Hepatocyte (in vitro differentiated cells): ENCODE measurements at regions not wholly inside any gene's neighbourhood (a gene's known extent, or its start where the extent isn't known, plus 50 kb on each side); places are given as distances from the start of the nearest gene placed in this dataset.

Experiments
- CTCF ChIP-seq: fragments of 200-600 bp; sonication (generic); IDR thresholded peaks from 2 replicates; pipeline ENCODE4 v1.5.1; 2016; ENCODE audit warnings: antibody characterized with exemption, mild to moderate bottlenecking; ENCODE audit not compliant: poor library complexity
- EZH2 ChIP-seq: fragments of 200-600 bp; sonication (generic); IDR thresholded peaks from 2 replicates; pipeline ENCODE4 v1.6.1; 2016; ENCODE audit warnings: antibody characterized with exemption, mild to moderate bottlenecking, borderline replicate concordance

- TF ChIP-seq CTCF, result no peak
- no peak for TF ChIP-seq EZH2
Observed at GRCh38 chr12:74981541-74981940, 228.1 kb downstream of the KCNC2 start.
